A204.1 (cell line): ENCODE measurements at regions not wholly inside any gene's neighbourhood (a gene's known extent, or its start where the extent isn't known, plus 50 kb on each side); places are given as distances from the start of the nearest gene placed in this dataset.
"Not testable (repeated sequence)": the region's sequence is repeated elsewhere in the genome, so short reads cannot be mapped to it uniquely, and the experiment has no call there.

Experiments used
- FAIRE-seq: peaks from 2 replicates; lab custom pipeline; 2012; peaks lifted over from hg19 to GRCh38; lab: Jason Lieb, UNC

GRCh38 chr6:14294270-14294951 lies 176.8 kb downstream of the CD83 start:
- FAIRE-seq, result no peak

DNA sequence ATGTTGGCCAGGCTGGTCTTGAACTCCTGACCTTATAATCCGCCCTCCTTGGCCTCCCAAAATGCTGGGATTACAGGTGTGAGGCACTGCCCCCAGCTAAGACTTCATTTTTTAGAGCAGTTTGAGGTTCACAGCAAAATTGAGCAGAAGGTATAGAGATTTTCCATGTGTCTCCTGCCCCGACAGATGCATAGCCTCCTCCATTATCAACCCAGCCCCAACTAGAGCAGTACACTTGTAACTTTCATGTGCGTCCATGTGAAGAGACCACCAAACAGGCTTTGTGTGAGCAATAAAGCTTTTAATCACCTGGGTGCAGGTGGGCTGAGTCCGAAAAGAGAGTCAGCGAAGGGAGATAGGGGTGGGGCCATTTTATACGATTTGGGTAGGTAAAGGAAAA lies 179.1 kb downstream of the CD83 start:
- not testable (repeated sequence) for FAIRE-seq

DNA sequence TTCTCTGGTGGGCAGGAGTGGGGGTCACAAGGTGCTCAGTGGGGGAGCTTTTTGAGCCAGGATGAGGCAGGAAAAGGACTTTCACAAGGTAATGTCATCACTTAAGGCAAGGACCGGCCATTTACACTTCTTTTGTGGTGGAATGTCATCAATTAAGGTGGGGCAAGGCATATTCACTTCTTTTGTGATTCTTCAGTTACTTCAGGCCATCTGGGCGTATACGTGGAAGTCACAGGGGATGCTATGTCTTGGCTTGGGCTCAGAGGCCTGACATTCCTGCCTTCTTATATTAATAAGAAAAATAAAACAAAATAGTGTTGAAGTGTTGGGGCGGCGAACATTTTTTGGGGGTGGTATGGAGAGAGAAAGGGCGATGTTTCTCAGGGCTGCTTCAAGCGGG lies 179.5 kb downstream of the CD83 start:
- FAIRE-seq, result not testable (repeated sequence)

DNA sequence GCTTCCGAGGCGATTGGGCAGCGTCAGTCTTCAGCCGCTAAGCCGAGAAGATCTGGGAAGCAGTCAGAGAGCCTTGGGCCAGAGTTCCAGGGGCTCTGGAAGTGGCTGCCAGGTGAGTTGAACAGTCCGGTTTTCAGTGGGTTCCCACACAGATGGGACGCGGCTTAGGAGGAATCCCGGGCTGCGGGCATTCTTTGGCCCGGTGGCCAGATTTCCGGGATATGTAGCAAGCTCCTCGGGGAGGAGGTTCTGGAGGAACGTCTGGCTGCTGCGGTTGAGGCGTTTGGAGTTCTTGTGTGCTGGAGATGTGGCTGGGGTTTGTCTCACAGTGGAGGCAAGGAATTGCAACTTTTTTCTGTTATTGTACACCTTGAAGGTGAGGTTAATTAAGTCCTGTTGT lies 182.6 kb downstream of the CD83 start:
- FAIRE-seq, result not testable (repeated sequence)

DNA sequence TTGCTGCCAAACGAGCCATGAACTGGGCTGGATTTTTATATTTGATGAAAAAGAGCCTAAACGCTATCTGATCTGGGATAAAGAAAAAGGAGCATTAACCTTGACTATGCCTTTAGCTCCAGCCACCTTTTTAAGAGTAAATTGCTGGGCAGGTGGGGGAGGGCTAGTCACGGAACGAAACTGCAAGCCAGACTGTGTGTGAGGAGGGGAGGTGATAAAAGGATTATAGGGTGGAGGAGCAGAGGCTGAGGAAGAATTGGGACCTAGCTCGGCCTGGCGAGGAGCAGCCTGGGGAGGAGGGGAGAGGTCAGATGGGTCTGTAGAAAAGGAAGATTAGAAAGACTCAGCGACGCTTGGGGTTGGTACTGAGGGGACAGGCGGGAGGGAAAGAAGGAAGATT lies 183.1 kb downstream of the CD83 start:
- FAIRE-seq, result not testable (repeated sequence)

- not testable (repeated sequence) for FAIRE-seq
Observed at GRCh38 chr6:14301477-14301876, 183.9 kb downstream of the CD83 start.

GRCh38 chr6:14305131-14305530 lies 187.6 kb downstream of the CD83 start:
- no peak for FAIRE-seq

- FAIRE-seq, result no peak
Observed at GRCh38 chr6:14305624-14306023, 188.1 kb downstream of the CD83 start.

- no peak for FAIRE-seq
Observed at GRCh38 chr6:14306151-14306906, 188.8 kb downstream of the CD83 start.

DNA sequence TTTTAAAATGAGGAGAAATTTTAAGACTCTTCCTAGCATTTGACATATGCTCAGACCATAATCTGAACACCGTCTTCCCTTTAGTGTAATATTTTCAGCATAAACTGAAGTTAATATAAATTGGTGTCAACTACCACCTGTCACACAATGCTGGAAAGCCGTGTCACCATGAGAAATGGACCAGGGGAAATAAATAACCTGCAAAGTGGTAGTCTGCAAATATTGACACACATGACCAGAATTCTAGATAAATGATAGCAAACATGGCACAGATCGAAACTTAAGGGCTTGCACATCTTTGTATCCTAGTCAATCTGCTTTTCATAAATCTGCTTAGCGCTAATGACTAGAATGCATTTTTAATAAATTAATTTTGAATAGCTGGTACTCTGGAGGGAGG lies 191.9 kb downstream of the CD83 start:
- FAIRE-seq, result no peak

- FAIRE-seq, result no peak
Observed at GRCh38 chr6:14309951-14310445, 192.4 kb downstream of the CD83 start.

GRCh38 chr6:14310960-14311359 lies 193.4 kb downstream of the CD83 start:
- FAIRE-seq, result no peak

DNA sequence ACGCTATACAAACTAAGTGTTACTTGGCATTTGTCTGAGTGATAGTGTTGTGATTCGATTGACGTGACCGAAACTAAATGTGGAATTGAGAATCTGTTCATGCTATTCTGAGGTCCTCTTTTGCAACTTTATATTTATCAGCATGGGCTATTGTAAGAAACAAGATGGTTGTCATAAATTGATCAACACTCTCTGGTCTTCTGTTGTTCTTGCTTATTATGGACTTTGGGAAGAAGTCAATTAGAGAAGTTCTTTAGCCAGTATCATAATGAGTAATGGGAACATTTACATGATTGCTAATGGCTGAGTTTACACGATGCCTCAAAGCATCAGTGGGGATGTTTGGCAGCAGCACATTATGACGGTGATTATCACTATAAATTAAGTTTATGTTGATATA lies 195.0 kb downstream of the CD83 start:
- no peak for FAIRE-seq

DNA sequence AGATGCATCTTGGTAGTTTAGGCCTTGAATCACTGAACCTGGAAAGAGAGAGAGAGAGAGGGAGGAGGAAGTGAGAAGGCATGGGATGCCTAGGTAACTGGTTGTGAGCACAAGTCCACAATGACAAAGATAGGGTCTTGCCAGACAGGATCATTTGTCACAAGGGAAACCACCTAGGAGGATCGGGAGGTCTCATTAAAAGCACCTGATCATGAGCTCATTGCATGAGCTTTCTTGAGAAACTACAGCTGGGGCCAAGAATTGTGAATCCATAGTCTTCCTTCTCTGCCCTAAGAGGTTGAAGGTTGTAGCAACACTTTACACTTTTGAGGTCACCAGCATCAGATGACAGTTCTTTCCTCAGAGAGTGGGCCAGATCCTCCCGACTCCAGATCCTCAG lies 195.7 kb downstream of the CD83 start:
- no peak for FAIRE-seq

- no peak for FAIRE-seq
Observed at GRCh38 chr6:14315353-14315752, 197.8 kb downstream of the CD83 start.

DNA sequence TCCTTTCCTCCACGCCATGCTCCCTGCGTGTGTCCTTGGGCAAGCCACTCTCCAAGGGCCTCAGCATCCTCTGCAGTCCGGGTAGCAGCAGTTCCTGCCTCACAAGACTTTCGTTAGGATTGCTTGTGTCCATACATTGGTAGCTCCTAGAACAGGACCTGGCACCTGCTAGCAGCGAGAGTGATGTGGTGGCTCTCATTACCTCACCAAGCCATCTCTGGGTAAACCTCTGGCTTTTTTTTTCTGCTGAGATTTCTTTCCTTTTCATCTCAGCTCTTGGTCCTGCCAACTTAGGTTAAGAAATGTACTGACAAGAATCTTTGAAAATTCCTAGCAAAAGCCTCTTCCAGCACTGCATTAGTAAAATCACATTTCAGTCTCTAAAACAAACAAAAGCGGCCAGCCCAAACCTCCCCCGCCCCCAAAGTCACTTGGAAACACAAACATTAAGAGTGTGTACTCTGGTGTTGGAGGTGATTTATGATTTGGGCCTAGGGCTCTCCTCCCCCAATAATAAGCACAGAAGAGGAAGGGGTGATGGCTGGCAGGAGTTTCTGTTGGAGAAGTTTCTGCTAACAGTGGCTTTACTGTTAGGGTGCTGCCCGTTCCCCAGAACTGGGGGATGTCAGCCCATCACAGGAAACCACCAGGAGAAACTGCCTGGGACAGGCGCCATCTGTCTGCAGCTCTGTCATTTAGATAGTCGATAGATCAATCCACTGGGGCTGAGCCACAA lies 199.2 kb downstream of the CD83 start:
- FAIRE-seq, result no peak

- FAIRE-seq, result no peak
Observed at GRCh38 chr6:14317387-14317970, 199.9 kb downstream of the CD83 start.

DNA sequence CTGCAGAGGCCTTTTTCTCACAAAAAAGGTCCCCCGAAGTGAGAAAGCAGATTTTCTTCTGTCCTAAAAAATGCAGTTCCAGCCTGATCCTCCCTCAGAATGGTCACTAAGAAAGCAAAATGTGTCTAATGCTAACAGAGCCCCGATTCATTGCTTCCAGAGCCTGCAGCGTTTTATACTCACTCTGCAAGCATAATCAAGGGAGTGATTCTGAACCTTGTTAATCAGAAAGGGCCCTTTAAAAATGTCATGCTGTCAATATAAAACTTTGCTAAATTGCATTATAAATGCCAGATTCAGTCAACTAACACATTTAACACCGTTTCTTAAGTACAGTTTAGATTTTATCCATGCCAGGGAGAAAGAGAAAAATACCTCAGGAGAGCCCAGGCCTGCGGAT lies 202.8 kb downstream of the CD83 start:
- no peak for FAIRE-seq

- FAIRE-seq, result no peak
Observed at GRCh38 chr6:14321992-14322772, 204.6 kb downstream of the CD83 start.

DNA sequence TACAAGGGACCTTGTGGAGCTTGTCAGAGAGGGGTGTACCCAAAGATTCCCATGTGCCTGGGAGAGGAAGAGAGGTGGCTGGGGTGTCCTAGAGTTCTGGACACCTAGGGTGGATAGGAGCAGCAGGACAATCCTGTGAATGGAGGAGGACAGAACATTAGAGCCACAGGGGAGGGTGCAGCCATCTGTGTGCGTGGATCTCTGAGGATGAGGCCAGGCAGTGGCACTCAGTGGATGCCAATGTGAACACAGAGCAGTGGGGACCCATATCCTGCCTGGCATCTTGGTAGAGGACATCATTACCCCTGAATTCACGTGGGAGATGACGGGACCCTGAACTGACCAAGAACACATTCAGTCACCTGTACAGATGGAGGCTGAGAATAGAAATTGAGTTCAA lies 205.3 kb downstream of the CD83 start:
- no peak for FAIRE-seq

GRCh38 chr6:14326774-14327173 lies 209.2 kb downstream of the CD83 start:
- FAIRE-seq, result no peak

GRCh38 chr6:14328163-14328562 lies 210.6 kb downstream of the CD83 start:
- no peak for FAIRE-seq
